H9 (cell line): ENCODE measurements at regions not wholly inside any gene's neighbourhood (a gene's known extent, or its start where the extent isn't known, plus 50 kb on each side); places are given as distances from the start of the nearest gene placed in this dataset.

Experiments
- DNase-seq: peaks from one replicate; pipeline ENCODE4 v3.0.0-alpha.2; 2017
- H2AFZ ChIP-seq: one replicate; pipeline ENCODE4 v1.6.1; 2013; ENCODE audit warnings: mild to moderate bottlenecking, low read length, control low read depth, moderate library complexity
- H2AK5ac ChIP-seq: 2 replicates; pipeline ENCODE4 v1.6.1; 2013; ENCODE audit warnings: low read length, control low read depth, mixed read lengths; ENCODE audit not compliant: insufficient read length
- H2BK120ac ChIP-seq: one replicate; pipeline ENCODE4 v1.6.1; 2013; ENCODE audit warnings: low read depth, mild to moderate bottlenecking, low read length, control low read depth, inconsistent platforms; ENCODE audit not compliant: poor library complexity, severe bottlenecking
- H2BK12ac ChIP-seq: 2 replicates; pipeline ENCODE4 v1.6.1; 2013; ENCODE audit warnings: low read length, control low read depth, mixed read lengths, low read depth; ENCODE audit not compliant: insufficient read length
- H2BK15ac ChIP-seq: 2 replicates; pipeline ENCODE4 v1.6.1; 2013; ENCODE audit warnings: low read depth, low read length, control low read depth
- H2BK20ac ChIP-seq: one replicate; pipeline ENCODE4 v1.6.1; 2013; ENCODE audit warnings: low read depth, mild to moderate bottlenecking, low read length, control low read depth, inconsistent platforms; ENCODE audit not compliant: poor library complexity, severe bottlenecking
- H2BK5ac ChIP-seq: 2 replicates; pipeline ENCODE4 v1.6.1; 2013; ENCODE audit warnings: low read length, control low read depth, mixed read lengths; ENCODE audit not compliant: insufficient read length
- H3K14ac ChIP-seq: 2 replicates; pipeline ENCODE4 v1.6.1; 2013; ENCODE audit warnings: low read length, control low read depth; ENCODE audit not compliant: insufficient read depth
- H3K18ac ChIP-seq: 2 replicates; pipeline ENCODE4 v1.6.1; 2013; ENCODE audit warnings: low read depth, mild to moderate bottlenecking, mixed read lengths, low read length, control low read depth; ENCODE audit not compliant: insufficient read length
- H3K23ac ChIP-seq: 2 replicates; pipeline ENCODE4 v1.6.1; 2013; ENCODE audit warnings: low read length, control low read depth, mixed read lengths, low read depth; ENCODE audit not compliant: insufficient read length
- H3K23me2 ChIP-seq: 2 replicates; pipeline ENCODE4 v1.6.1; 2013; ENCODE audit warnings: low read depth, mild to moderate bottlenecking, mixed read lengths, low read length, control low read depth; ENCODE audit not compliant: insufficient read length, poor library complexity, severe bottlenecking
- H3K27ac ChIP-seq: 2 replicates; pipeline ENCODE4 v1.5.1; 2013; ENCODE audit warnings: low read length, control low read depth, mixed read lengths, low read depth; ENCODE audit not compliant: insufficient read length
- H3K27me3 ChIP-seq: 2 replicates; pipeline ENCODE4 v1.6.1; 2013; ENCODE audit warnings: low read length, control low read depth, inconsistent platforms; ENCODE audit not compliant: insufficient read depth
- H3K4ac ChIP-seq: 2 replicates; pipeline ENCODE4 v1.6.1; 2013; ENCODE audit warnings: low read depth, mild to moderate bottlenecking, control low read depth, inconsistent platforms, low read length, moderate library complexity
- H3K4me1 ChIP-seq: 2 replicates; pipeline ENCODE4 v1.6.1; 2013; ENCODE audit warnings: low read length, control low read depth, inconsistent platforms; ENCODE audit not compliant: insufficient read depth
- H3K4me2 ChIP-seq: 2 replicates; pipeline ENCODE4 v1.6.1; 2013; ENCODE audit warnings: low read length, control low read depth, mixed read lengths; ENCODE audit not compliant: insufficient read length, insufficient read depth
- H3K56ac ChIP-seq: 2 replicates; pipeline ENCODE4 v1.6.1; 2013; ENCODE audit warnings: low read depth, mild to moderate bottlenecking, mixed read lengths, low read length, control low read depth; ENCODE audit not compliant: insufficient read length
- H3K79me1 ChIP-seq: 2 replicates; pipeline ENCODE4 v1.6.1; 2013; ENCODE audit warnings: low read depth, mild to moderate bottlenecking, moderate library complexity, low read length, control low read depth, inconsistent platforms; ENCODE audit not compliant: insufficient read depth, poor library complexity, severe bottlenecking
- H3K79me2 ChIP-seq: 2 replicates; pipeline ENCODE4 v1.6.1; 2013; ENCODE audit warnings: low read length, control low read depth, inconsistent platforms; ENCODE audit not compliant: insufficient read depth
- H3K9ac ChIP-seq: 2 replicates; pipeline ENCODE4 v1.6.1; 2013; ENCODE audit warnings: low read length, control low read depth, mixed read lengths; ENCODE audit not compliant: insufficient read length; ENCODE audit errors: extremely low read depth
- H3K9me3 ChIP-seq: one replicate; pipeline ENCODE4 v1.6.1; 2013; ENCODE audit warnings: low read depth, low read length, inconsistent platforms; ENCODE audit not compliant: control insufficient read depth
- H3T11ph ChIP-seq: one replicate; pipeline ENCODE4 v1.6.1; 2013; ENCODE audit warnings: mild to moderate bottlenecking, low read length, control low read depth, inconsistent platforms
- H4K20me1 ChIP-seq: one replicate; pipeline ENCODE4 v1.6.1; 2013; ENCODE audit not compliant: control insufficient read depth, insufficient read length, insufficient read depth
- H4K5ac ChIP-seq: 2 replicates; pipeline ENCODE4 v1.6.1; 2013; ENCODE audit warnings: low read depth, mild to moderate bottlenecking, mixed read lengths, low read length, control low read depth; ENCODE audit not compliant: insufficient read length
- H4K8ac ChIP-seq: replicated peaks from 2 replicates; pipeline ENCODE4 v1.6.1; 2013; ENCODE audit warnings: low read length, control low read depth, mixed read lengths, low read depth; ENCODE audit not compliant: insufficient read length
- H4K91ac ChIP-seq: 2 replicates; pipeline ENCODE4 v1.6.1; 2013; ENCODE audit warnings: low read depth, mild to moderate bottlenecking, moderate library complexity, mixed read lengths, low read length, control low read depth; ENCODE audit not compliant: insufficient read length
- H3K27ac Mint-ChIP-seq, 3 experiments: 2 replicates in 2 of 3; 3 replicates in 1 of 3; pipeline ENCODE4 v1.8.0; 2020 to 2021; ENCODE audit warnings: mixed read lengths in 3 of 3, mild to moderate bottlenecking in 1 of 3, moderate library complexity in 1 of 3
- H3K27me3 Mint-ChIP-seq: 2 replicates; pipeline ENCODE4 v1.8.0; 2021; ENCODE audit warnings: low read depth, mild to moderate bottlenecking, moderate library complexity, mixed read lengths
- H3K36me3 Mint-ChIP-seq, 3 experiments: 2 replicates in 2 of 3; 3 replicates in 1 of 3; pipeline ENCODE4 v1.8.0; 2020 to 2021; ENCODE audit warnings: low read depth in 3 of 3, mixed read lengths in 3 of 3; ENCODE audit not compliant: insufficient read depth in 1 of 3
- H3K4me1 Mint-ChIP-seq, 2 experiments: 2 replicates each; pipeline ENCODE4 v1.8.0; 2020; ENCODE audit warnings: mixed read lengths in 2 of 2
- H3K4me3 Mint-ChIP-seq, 2 experiments: 2 replicates in 1 of 2; 3 replicates in 1 of 2; pipeline ENCODE4 v1.8.0; 2020 to 2021; ENCODE audit warnings: mild to moderate bottlenecking in 2 of 2, mixed read lengths in 2 of 2, moderate library complexity in 1 of 2
- H3K9me3 Mint-ChIP-seq, 2 experiments: 2 replicates in 1 of 2; 3 replicates in 1 of 2; pipeline ENCODE4 v1.8.0; 2020; ENCODE audit warnings: mild to moderate bottlenecking in 2 of 2, mixed read lengths in 2 of 2, moderate library complexity in 1 of 2
- CTCF ChIP-seq: fragments of 200-600 bp; sonication (generic); conservative IDR thresholded peaks from 3 replicates; pipeline ENCODE4 v1.8.0; 2021; ENCODE audit warnings: antibody characterized with exemption, mild to moderate bottlenecking
- WGBS: extraction: QIAGEN DNeasy Blood & Tissue Kit; methylation state at CpG from one replicate; pipeline ENCODE4 v1.1.7; 2013; ENCODE audit warnings: missing lambda C conversion rate, low lambda C conversion rate, mixed read lengths; ENCODE audit not compliant: insufficient read length; ENCODE audit errors: extremely low coverage; 5-methylcytosine and 5-hydroxymethylcytosine counted together

GRCh38 chr1:217260676-217261075 lies 370.2 kb downstream of the GPATCH2 start:
- Mint-ChIP-seq H3K27ac (no peak overlapping the region), H3K9me3 (peaks cover 0 to 3% of the 10 kb centered on the region in 2 experiments; a peak in 1 of 5 replicates), H3K4me1 (peaks cover 0 to 2% of the 10 kb centered on the region in 2 experiments; a peak in 1 of 4 replicates), H3K27me3 (no peaks in the 10 kb centered on the region), H3K4me3 (no peak overlapping the region), H3K36me3 (no peaks in the 10 kb centered on the region)
- Histone ChIP-seq H3K9me3 (no peaks in the 10 kb centered on the region), H4K20me1 (no peaks in the 10 kb centered on the region), H3T11ph (no peak overlapping the region), H3K14ac (no peak overlapping the region), H4K8ac (no peak overlapping the region), H2BK12ac (no peak overlapping the region), H3K27me3 (no peaks in the 10 kb centered on the region), H3K79me2 (no peaks in the 10 kb centered on the region), H3K18ac (no peak overlapping the region), H3K27ac (no peak overlapping the region), H3K56ac (no peak overlapping the region), H2BK20ac (no peak overlapping the region), H2BK120ac (no peak overlapping the region), H3K23ac (no peak overlapping the region), H3K4ac (no peak overlapping the region), H2BK15ac (no peak overlapping the region), H2AK5ac (no peak overlapping the region), H4K5ac (no peak overlapping the region), H3K4me1 (no peaks in the 10 kb centered on the region), H2AFZ (no peak overlapping the region), H3K9ac (no peak overlapping the region), H3K4me2 (no peak overlapping the region), H2BK5ac (no peak overlapping the region), H3K79me1 (no peaks in the 10 kb centered on the region), H4K91ac (no peak overlapping the region), H3K23me2 (no peaks in the 10 kb centered on the region)
- DNase-seq, result no peak
- no peak for TF ChIP-seq CTCF
- WGBS, result no CpG with 5 or more reads among the region's 1 CpG
